ENCODE measurements at regions not wholly inside any gene's neighbourhood (a gene's known extent, or its start where the extent isn't known, plus 50 kb on each side); places are given as distances from the start of the nearest gene placed in this dataset.
A peak's percentile ranks its signal among the peaks of the same experiment; 100 is the strongest.
"Not testable (repeated sequence)": the region's sequence is repeated elsewhere in the genome, so short reads cannot be mapped to it uniquely, and the experiment has no call there.

GRCh38 chr9:84054341-84055010, 73.9 kb downstream of the RMI1 start:
- no peak for DNase-seq

GRCh38 chr9:84057662-84058061, 77.1 kb downstream of the RMI1 start:
- DNase-seq, result no peak

GRCh38 chr9:84059936-84060335, 79.3 kb downstream of the RMI1 start:
- DNase-seq, result no peak

DNA sequence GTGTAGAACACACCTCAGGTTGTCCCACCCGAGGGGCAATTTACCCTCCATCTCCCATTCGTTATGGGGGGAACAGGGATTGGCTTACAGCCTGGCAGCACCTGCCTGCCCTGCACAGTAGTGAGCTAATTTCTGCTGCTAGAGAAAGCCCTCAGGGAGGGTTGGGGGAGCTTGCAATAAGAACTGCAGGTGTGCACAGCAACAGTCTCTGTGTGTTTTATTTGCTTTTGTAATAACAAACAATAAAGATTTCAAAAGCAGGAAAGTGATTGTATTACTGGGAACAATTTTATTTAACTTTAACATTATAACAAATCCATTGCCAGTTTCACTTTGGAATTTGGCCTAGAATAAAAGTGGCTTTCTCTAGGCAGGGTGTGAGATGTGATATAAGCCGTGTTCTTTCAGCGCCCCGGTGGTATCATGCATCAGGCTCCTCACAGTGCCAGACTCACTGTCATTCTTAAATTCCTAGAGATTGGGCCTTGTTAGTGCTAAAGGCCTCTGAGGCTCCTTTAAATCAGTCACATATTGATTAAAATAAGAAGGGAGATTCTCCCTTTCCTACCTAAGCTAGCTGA, 81.1 kb downstream of the RMI1 start:
- no peak for DNase-seq

GRCh38 chr9:84062538-84062937, 81.9 kb downstream of the RMI1 start:
- no peak for DNase-seq

DNA sequence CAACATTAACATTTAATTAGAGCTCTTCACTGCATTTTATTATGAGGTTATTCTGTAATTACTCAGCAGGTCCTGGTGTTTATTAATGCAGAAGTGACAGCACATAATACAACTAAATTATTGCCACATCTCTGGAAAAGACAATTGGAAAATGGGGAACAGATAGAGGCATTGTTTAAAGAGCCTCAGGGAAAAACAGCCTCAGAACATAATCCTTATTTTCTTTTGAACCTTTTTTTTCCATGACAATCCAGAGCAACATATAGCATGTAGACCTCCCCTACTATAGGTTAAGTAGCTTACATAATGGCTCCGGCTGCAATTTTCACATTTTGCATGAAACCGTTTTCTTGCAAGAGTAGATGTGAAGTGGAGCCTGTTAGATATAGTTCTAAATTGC, 87.2 kb downstream of the RMI1 start:
- DNase-seq, result no peak

- no peak for DNase-seq
These were observed 88.3 kb downstream of the RMI1 start for GRCh38 chr9:84068872-84069271.

DNA sequence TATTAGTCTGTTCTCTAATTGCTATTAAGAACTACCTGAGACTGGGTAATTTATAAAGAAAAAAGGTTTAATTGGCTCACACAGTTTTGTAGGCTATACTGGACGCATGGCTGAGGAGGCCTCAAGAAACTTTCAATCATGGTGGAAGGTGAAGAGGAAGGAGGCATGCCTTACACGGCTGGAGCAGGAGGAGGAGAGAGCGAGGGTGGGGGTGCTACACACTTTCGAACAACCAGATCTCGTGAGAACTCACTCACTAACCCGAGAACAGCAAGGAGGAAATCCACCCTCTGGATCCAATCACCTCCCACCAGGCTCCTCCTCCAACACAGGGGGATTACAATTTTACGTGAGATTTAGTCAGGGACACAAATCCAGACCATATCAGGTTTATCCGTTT, 90.0 kb downstream of the RMI1 start:
- DNase-seq, result no peak

- DNase-seq, result no peak
These were observed 92.1 kb downstream of the RMI1 start for GRCh38 chr9:84072621-84073180.

DNA sequence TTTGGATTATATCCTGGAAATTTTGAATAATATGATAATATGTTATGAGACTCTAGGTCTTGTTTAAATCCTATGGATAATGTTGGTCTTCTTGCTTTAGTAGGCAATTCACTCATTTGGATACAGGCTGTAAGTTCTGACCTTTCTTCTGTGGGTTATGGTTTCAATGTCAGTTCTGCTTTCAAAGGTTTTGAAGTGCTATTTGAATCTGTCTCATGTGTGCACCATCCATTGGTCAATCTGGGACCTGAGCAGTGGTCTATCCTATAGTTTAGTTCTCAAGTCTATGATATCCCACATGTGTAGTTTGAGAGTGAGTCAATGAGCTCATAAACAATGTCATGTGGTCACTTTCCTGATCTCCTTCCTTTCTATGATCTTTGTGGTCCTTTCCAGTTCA, 94.4 kb downstream of the RMI1 start:
- no peak for DNase-seq

GRCh38 chr9:84076384-84076783, 95.8 kb downstream of the RMI1 start:
- no peak for DNase-seq

GRCh38 chr9:84077816-84078215, 97.2 kb downstream of the RMI1 start:
- not testable (repeated sequence) for DNase-seq

DNA sequence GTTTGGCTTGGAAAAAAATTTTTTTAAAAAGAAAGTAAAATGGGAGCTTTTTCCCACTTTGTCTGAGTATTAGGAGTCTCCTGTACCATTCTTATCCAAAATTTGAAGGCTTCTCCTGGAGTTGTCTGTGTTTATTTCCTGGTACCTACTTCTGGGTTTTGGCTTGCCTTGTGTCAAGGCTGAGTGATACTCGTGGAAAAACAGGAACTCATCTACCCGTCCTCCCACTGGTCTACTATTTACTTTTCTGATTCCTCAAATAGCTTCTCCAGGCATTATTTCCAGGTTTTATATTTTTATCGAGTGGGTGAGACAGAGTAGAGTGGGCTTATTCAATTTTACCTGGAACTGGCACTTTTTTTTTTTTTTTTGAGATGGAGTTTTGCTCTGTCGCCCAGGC, 99.4 kb downstream of the RMI1 start:
- peak in 1 of 2 donors; percentile 2 for DNase-seq

DNA sequence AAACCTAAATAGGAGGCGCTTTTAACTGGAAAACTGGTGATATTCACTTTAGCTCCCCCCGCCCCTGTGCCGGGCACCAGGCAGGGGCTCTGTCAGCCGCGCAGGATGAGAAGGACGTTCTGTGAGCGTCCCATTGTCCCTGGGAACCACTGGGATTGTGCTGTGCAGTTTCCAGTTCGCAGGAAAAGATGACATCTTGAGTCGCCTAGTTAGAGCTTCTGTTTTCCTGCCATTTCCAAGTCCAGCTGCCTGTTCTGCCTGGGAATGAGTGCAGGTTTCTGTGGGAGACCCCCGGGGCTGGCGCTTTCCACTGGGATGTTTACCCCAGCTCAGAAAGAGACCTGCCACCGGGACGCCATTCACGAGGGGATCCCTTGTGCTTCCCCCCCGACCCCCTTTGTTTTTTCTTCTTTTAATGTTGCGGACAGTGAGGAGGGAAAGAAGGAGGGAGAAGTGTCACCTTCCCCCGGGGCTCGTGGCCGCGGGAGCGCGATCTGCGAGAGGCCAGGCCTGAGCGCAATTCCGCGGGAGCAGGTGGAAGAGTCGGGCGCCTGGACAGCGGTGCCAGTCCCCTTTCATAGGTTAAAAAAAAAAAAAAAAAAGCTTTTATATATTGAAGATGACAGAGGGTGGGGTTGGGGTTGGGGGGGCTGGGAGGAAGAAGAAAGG, 121.5 kb downstream of the RMI1 start:
- no peak for DNase-seq

DNA sequence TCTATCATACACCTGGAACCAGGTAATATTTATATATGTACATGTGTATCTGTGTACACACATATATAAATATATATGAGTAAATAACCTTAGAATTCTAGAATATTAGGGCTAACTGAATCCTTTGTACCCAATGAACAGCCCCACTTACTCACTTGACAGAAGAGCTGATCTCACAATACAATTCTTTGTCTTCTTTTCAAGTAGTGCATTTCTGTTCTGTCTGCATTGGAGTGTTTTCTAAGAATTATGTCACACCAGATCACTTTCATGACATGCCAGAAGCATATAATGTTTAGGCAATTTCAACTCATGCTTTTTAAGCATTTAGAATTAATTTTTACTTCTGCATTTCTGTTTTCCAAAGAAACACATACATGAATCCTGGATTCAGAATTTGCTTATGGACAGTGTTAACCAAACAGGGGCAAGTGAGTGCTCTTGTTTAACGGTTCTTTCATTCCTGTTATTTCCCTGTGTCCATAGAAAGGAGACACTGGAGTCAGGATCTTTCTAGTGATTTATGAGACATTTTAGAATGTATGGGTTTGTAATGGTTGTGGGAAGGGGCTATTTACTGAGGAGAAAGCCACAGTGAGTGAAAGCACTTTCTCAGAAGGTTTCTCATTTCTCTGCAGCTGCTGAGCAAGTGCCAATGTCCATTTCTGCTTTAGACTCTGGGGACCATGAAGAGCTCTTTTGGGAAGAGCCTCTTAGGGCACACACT, 123.2 kb downstream of the RMI1 start:
- DNase-seq, result no peak

- DNase-seq, result no peak
These were observed 126.5 kb downstream of the RMI1 start for GRCh38 chr9:84107081-84107480.

GRCh38 chr9:84107995-84108394, 127.4 kb downstream of the RMI1 start:
- no peak for DNase-seq

DNA sequence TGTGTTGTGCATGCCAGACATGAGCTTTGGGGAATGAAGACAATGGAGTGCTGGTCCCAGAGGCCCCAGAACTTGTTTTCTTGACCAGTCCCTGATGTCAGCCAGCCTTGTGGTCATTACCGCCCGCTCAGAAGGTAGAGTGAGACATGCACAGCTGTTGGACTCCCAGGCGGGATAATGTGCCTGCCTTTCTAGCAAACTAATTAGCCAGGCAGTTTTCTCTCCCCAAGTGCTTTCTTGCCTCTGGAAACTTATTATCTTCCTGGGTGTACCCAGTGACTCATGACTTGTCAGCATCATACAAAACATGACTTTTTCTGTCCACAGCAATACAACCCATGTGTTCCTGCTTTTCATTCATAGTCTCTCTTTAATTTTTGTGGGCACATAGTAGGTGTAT, 131.1 kb downstream of the RMI1 start:
- no peak for DNase-seq

DNA sequence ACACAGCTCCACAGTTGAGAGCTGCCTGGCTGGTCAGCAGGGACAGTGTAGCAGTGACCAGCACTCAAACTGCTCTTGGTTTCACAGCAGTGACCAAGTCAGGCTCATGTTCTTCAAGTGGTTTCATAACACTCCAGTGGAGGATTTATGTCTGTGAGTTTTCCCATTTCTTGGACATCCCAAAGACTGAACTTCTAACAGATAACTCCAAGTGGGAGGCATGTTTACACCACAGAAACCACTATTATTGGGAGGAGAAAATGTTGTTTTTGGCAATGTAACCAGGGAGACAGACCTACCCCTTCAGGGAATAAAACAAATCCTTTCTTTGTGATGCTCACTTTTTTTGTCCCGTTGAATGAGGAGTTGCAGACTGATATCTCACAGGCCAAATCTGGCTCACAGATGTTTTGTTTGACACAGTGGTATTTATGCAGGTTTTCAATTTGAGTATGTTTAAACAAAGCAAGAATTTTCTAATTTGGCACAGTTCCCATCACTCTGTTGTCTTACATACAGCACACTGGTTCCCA, 141.5 kb downstream of the RMI1 start:
- DNase-seq, result no peak

GRCh38 chr9:84122572-84122971, 142.0 kb downstream of the RMI1 start:
- no peak for DNase-seq

DNA sequence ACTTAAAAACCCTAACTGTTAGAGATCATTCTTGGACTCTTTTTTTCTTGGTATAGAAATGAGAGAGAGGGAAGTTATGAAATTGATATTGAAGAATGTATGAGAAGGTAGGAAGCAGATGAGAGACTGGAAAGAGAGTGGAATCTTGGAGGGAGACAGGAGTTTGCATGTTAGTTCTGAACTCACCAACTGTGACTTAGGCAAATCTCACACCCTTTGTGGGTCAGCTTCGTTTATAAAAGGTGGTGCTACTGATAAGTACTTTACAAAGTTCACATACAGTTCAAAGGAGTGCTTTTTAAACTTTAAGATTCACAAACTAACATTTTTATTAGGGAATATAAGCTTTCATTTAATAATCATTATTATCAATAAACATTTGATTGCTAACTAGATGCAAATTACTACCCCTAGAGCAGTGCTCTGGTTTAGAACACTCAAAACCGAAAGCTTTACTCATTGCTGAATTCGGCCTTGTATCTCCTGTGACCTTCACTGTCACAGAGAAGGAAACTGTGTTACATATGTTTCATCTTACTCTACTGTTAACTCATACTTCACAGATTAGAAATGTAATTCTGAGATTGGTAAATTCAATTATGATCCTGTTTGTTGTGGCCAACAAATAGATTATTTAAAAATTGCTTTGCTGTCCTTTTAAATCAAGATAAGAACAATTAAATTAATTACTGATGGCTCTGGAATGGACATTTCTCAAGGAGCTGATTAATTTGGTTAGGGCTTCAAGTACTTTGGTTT, 143.2 kb downstream of the RMI1 start:
- DNase-seq, result no peak

DNA sequence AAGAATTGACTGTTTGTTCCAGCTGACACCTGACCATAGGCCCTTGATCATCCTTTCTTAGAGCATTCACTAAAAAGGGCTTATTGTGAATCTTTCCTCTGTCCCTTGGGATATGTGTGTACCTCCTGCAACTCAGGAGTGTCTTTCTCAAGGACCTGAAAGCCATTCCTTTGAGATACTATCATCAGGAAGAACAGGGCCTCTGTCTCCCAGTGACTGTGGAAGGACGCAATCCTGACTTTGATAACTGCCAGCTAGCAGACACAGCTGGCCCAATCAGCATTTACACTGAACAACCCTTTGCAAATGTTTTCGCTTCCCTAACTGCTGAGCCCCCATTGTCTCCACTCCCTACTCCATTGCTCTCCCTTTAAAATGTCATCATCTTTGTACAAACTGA, 144.4 kb downstream of the RMI1 start:
- DNase-seq, result no peak

All from inflammatory macrophage treated with lipopolysaccharide for 1 hour (primary cell).